ENCODE measurements at regions not wholly inside any gene's neighbourhood (a gene's known extent, or its start where the extent isn't known, plus 50 kb on each side); places are given as distances from the start of the nearest gene placed in this dataset.
A peak's percentile ranks its signal among the peaks of the same experiment; 100 is the strongest.

- no peak for DNase-seq
Observed at GRCh38 chr4:138078751-138079520, 163.2 kb downstream of the SLC7A11 start.

- DNase-seq, result no peak
Observed at GRCh38 chr4:138078253-138078652, 163.9 kb downstream of the SLC7A11 start.

GRCh38 chr4:138076561-138076960 is 165.6 kb downstream of the SLC7A11 start:
- no peak for DNase-seq

- DNase-seq, result no peak
Observed at GRCh38 chr4:138070816-138071215, 171.3 kb downstream of the SLC7A11 start.

GRCh38 chr4:138063581-138063980 is 178.6 kb downstream of the SLC7A11 start:
- DNase-seq, result no peak

- no peak for DNase-seq
Observed at GRCh38 chr4:138062929-138063328, 179.2 kb downstream of the SLC7A11 start.

- DNase-seq, result no peak
Observed at GRCh38 chr4:138056541-138056940, 185.6 kb downstream of the SLC7A11 start.

DNA sequence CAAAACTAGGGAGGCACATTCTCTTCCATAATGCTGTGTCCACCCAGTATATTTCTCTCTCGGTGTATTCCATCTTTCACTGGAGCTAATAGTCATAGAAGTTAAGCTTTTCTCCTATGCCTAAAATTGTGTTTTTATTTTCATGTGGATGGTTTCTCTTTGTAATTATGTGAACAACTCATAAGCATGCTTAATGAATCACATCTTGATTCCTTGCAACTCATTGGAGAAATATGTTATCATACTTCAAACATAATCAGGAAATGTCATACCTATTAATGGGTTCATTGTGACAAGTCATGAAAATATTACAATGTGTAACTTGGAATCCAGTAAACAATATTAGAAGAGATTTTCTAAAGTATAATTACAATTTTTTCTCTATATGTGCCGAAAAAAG is 186.3 kb downstream of the SLC7A11 start:
- no peak for DNase-seq

DNA sequence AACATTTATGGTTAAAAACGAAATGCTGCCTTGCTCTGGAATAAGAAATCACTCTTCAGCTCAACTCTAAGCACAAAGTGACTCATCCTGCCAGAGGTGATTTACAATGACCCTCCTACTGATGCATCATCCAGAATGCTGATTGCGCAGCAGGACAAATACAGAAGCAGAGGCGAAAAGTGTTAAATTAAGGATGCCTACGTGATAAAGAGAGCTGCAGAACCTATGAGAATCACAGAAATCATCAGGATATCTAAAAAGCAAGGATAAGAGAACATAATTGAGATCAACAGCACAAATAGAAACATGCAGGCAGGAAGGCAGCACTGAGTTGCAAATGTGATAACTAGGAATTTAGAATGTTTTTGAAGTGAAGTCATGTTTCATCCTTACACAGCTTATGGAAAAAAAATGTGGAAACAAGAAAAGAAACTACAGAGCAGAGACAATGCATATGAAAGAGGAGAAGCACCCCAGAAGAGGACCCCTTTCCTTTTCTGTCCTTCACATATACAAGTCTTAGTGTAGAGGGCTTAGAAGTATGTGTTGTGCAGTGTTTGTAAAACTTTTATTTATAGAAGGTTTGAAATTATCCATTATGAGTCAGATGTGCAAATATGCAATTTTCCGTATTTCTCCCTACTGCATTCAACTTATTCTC is 188.4 kb downstream of the SLC7A11 start:
- no peak for DNase-seq

GRCh38 chr4:138052806-138053632 is 189.1 kb downstream of the SLC7A11 start:
- no peak for DNase-seq

GRCh38 chr4:138051157-138051556 is 191.0 kb downstream of the SLC7A11 start:
- no peak for DNase-seq

DNA sequence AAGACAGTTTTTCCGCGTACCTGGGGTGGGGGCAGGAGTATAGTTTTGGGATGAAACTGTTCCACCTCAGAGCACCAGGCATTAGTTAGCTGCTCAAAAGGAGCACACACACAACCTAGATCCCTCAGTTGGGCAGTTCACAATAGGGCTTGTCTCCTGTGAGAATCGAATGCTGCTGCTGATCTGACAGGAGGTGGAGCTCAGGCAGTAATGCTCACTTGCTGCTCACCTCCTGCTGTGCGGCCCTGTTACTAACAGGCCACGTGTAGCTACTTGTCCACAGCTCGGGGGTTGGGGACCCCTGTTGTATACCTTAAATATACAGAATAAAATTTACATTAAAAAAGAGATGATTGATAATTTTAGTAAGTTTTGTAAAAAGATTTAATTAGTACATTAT is 191.5 kb downstream of the SLC7A11 start:
- no peak for DNase-seq

- DNase-seq, result no peak
Observed at GRCh38 chr4:138049355-138049754, 192.8 kb downstream of the SLC7A11 start.

DNA sequence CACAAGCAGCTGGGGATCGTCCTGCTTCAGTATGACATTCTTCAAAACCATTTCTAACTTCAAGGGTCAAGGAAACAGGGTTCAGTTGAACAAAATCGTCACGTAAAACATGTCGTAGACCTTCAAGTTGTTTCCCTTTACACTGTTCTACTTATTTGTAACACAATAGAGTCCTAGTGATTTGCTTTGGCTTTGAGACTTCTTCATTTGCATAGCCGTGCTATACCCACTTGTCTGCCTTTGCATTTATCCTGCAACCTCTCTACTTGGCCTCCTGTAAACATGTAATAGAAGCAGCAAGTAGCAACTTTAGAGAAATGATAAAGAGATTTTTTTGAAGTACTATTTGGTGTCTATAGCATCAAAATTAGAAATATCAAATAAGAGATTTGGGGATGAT is 194.9 kb downstream of the SLC7A11 start:
- DNase-seq, result no peak

- DNase-seq, result no peak
Observed at GRCh38 chr4:138045036-138045435, 197.1 kb downstream of the SLC7A11 start.

GRCh38 chr4:138039010-138039409 is 203.1 kb downstream of the SLC7A11 start:
- DNase-seq, result no peak

- no peak for DNase-seq
Observed at GRCh38 chr4:138037696-138038095, 204.5 kb downstream of the SLC7A11 start.

DNA sequence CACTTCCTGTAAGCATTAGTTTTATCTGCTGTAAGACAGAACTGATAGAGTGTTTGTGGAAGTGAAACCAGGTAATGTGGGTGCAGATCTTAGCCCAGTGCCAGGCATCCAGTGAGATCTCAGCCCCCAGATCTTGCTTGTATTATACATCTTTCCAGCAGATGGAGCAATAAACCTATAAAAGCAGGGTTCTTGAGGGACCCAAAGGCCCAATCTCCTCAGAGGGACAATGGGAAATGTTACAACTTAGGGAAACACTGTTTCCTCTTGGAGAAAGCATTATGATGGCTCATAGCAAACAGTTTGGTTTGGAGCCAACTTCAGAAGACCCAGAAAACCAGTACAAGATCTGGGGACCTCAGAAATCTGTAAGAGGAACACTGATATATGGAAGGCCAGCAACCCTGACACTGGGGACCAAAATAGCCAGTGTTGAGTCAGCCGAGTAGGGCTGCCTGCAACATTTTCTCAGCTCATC is 206.3 kb downstream of the SLC7A11 start:
- peak; percentile 15 for DNase-seq

GRCh38 chr4:138034871-138035270 is 207.3 kb downstream of the SLC7A11 start:
- DNase-seq, result no peak

GRCh38 chr4:138032222-138032621 is 209.9 kb downstream of the SLC7A11 start:
- DNase-seq, result no peak

DNA sequence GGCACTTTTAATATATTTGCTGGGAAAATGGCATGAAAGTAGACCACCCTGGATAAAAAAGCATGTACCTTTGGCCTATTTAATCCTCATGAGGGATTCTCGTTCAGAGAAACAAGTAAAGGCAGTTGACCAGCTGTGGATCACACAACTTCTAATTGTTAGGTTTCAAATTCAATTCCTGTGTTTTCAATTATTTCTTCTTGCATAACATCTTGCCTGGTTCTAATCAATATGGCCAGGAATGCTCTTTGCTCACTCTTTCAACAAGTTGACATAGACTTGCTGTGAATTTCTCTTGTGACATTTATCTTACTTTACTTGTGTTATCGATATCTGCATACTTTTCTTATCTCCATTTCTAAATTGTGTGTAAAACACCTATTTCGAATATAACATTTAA is 211.8 kb downstream of the SLC7A11 start:
- no peak for DNase-seq

GRCh38 chr4:138028923-138029322 is 213.2 kb downstream of the SLC7A11 start:
- no peak for DNase-seq

- no peak for DNase-seq
Observed at GRCh38 chr4:138021139-138021830, 220.9 kb downstream of the SLC7A11 start.
